Neural progenitor cell (in vitro differentiated cells): ENCODE measurements at regions not wholly inside any gene's neighbourhood (a gene's known extent, or its start where the extent isn't known, plus 50 kb on each side); places are given as distances from the start of the nearest gene placed in this dataset.

Source experiments
- DNase-seq: peaks from one replicate; pipeline ENCODE4 v3.0.0-alpha.2; 2016; ENCODE audit warnings: low spot score
- H2AFZ ChIP-seq: fragments of 200-600 bp; sonication (generic); replicated peaks from 2 replicates; pipeline ENCODE4 v1.6.1; 2016; ENCODE audit warnings: antibody characterized with exemption
- H3F3A ChIP-seq: fragments of 200-600 bp; sonication (generic); 2 replicates; pipeline ENCODE4 v1.6.1; 2016; ENCODE audit warnings: antibody characterized with exemption, low read depth
- H3K27ac ChIP-seq: fragments of 200-600 bp; sonication (generic); 2 replicates; pipeline ENCODE4 v1.5.1; 2016; ENCODE audit warnings: mild to moderate bottlenecking
- H3K27me3 ChIP-seq: fragments of 200-600 bp; sonication (generic); 2 replicates; pipeline ENCODE4 v1.6.1; 2016; ENCODE audit warnings: mild to moderate bottlenecking, moderate library complexity
- H3K36me3 ChIP-seq: fragments of 200-600 bp; sonication (generic); 2 replicates; pipeline ENCODE4 v1.5.1; 2016
- H3K4me1 ChIP-seq: fragments of 200-600 bp; sonication (generic); 2 replicates; pipeline ENCODE4 v1.6.1; 2016; ENCODE audit warnings: mixed run types
- H3K4me2 ChIP-seq: fragments of 200-600 bp; sonication (generic); 2 replicates; pipeline ENCODE4 v1.6.1; 2016
- H3K4me3 ChIP-seq: fragments of 200-600 bp; sonication (generic); 2 replicates; pipeline ENCODE4 v1.5.1; 2016
- H3K79me2 ChIP-seq: fragments of 200-600 bp; sonication (generic); 2 replicates; pipeline ENCODE4 v1.6.1; 2016; ENCODE audit warnings: low read depth
- H3K9ac ChIP-seq: fragments of 200-600 bp; sonication (generic); 2 replicates; pipeline ENCODE4 v1.6.1; 2016
- H3K9me3 ChIP-seq: fragments of 200-600 bp; sonication (generic); 2 replicates; pipeline ENCODE4 v1.5.1; 2016; ENCODE audit warnings: low read depth
- H4K20me1 ChIP-seq: fragments of 200-600 bp; sonication (generic); 2 replicates; pipeline ENCODE4 v1.6.1; 2016; ENCODE audit warnings: low read depth
- H3K27ac Mint-ChIP-seq: 3 replicates; pipeline ENCODE4 v1.8.0; 2021; ENCODE audit warnings: mixed read lengths
- H3K27me3 Mint-ChIP-seq: 2 replicates; pipeline ENCODE4 v1.8.0; 2022; ENCODE audit warnings: low read depth, mild to moderate bottlenecking, inconsistent platforms, moderate library complexity, mixed read lengths; ENCODE audit not compliant: insufficient read depth
- H3K36me3 Mint-ChIP-seq: 3 replicates; pipeline ENCODE4 v1.8.0; 2021; ENCODE audit warnings: mixed read lengths
- H3K4me1 Mint-ChIP-seq: 3 replicates; pipeline ENCODE4 v1.8.0; 2021; ENCODE audit warnings: mixed read lengths
- H3K4me3 Mint-ChIP-seq: 3 replicates; pipeline ENCODE4 v1.8.0; 2021; ENCODE audit warnings: mild to moderate bottlenecking, moderate library complexity, mixed read lengths
- H3K9me3 Mint-ChIP-seq: 3 replicates; pipeline ENCODE4 v1.8.0; 2020; ENCODE audit warnings: mixed read lengths
- CTCF ChIP-seq: fragments of 200-600 bp; sonication (generic); IDR thresholded peaks from 2 replicates; pipeline ENCODE4 v1.5.1; 2017; ENCODE audit warnings: antibody characterized with exemption, mild to moderate bottlenecking
- EZH2 ChIP-seq: fragments of 200-600 bp; sonication (generic); IDR thresholded peaks from 2 replicates; pipeline ENCODE4 v1.6.1; 2017; ENCODE audit warnings: antibody characterized with exemption, mild to moderate bottlenecking, moderate library complexity
- EZH2phosphoT487 ChIP-seq: fragments of 200-600 bp; sonication (generic); IDR thresholded peaks from 2 replicates; pipeline ENCODE4 v1.6.1; 2017; ENCODE audit warnings: antibody characterized with exemption

DNA sequence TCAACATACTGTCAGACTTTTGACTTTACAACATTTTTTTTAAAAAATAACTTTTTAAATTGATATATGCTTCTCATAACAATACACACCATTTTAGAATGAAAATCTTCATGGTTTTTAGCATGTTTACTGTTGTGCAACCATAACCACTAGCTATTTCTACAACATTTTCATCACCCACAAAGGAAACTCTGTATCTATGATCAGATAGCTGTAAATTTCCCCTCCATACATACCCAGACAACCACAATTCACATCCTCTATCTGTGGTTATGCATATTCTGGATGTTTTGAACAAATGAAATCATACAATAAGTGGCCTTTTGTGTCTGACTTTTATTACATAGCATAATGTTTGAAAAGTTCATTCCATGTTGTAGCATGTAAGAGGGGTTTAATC is 1666.0 kb downstream of the EFNB2 start:
- no peaks in the 10 kb centered on the region for H3K4me1 ChIP-seq
- TF ChIP-seq EZH2 (no peak), CTCF (no peak), EZH2phosphoT487 (no peak)
- H3K9me3 Mint-ChIP-seq, result peaks cover 4% of the 10 kb centered on the region
- no peak overlapping the region for H3K4me2 ChIP-seq
- H3K4me1 Mint-ChIP-seq, result no peaks in the 10 kb centered on the region
- DNase-seq, result no peak
- no peaks in the 10 kb centered on the region for H4K20me1 ChIP-seq
- no peak overlapping the region for H3K4me3 ChIP-seq
- no peaks in the 10 kb centered on the region for H3K27me3 ChIP-seq
- H2AFZ ChIP-seq, result no peak overlapping the region
- no peaks in the 10 kb centered on the region for H3K36me3 ChIP-seq
- H3K27ac ChIP-seq, result no peak overlapping the region
- H3K36me3 Mint-ChIP-seq, result no peaks in the 10 kb centered on the region
- no peak overlapping the region for H3K9ac ChIP-seq
- no peaks in the 10 kb centered on the region for H3K79me2 ChIP-seq
- H3K27ac Mint-ChIP-seq, result no peak overlapping the region
- no peaks in the 10 kb centered on the region for H3K9me3 ChIP-seq
- no peak overlapping the region for H3K4me3 Mint-ChIP-seq
- H3F3A ChIP-seq, result no peaks in the 10 kb centered on the region
- H3K27me3 Mint-ChIP-seq, result no peaks in the 10 kb centered on the region

GRCh38 chr13:104868806-104869205 is 1666.7 kb downstream of the EFNB2 start:
- no peaks in the 10 kb centered on the region for H3K9me3 ChIP-seq
- no peaks in the 10 kb centered on the region for H3K36me3 Mint-ChIP-seq
- no peak overlapping the region for H2AFZ ChIP-seq
- no peak for DNase-seq
- H3K9ac ChIP-seq, result no peak overlapping the region
- no peaks in the 10 kb centered on the region for H3K27me3 Mint-ChIP-seq
- H3K4me2 ChIP-seq, result no peak overlapping the region
- no peaks in the 10 kb centered on the region for H3K4me1 Mint-ChIP-seq
- H3K27ac ChIP-seq, result no peak overlapping the region
- H3K9me3 Mint-ChIP-seq, result peaks cover 4% of the 10 kb centered on the region
- no peak overlapping the region for H3K4me3 Mint-ChIP-seq
- H3K36me3 ChIP-seq, result no peaks in the 10 kb centered on the region
- no peaks in the 10 kb centered on the region for H3K79me2 ChIP-seq
- no peaks in the 10 kb centered on the region for H3F3A ChIP-seq
- no peak overlapping the region for H3K27ac Mint-ChIP-seq
- no peaks in the 10 kb centered on the region for H3K27me3 ChIP-seq
- no peak overlapping the region for H3K4me3 ChIP-seq
- no peaks in the 10 kb centered on the region for H3K4me1 ChIP-seq
- H4K20me1 ChIP-seq, result no peaks in the 10 kb centered on the region
- TF ChIP-seq EZH2phosphoT487, result no peak
- no peak for TF ChIP-seq EZH2
- TF ChIP-seq CTCF, result no peak

DNA sequence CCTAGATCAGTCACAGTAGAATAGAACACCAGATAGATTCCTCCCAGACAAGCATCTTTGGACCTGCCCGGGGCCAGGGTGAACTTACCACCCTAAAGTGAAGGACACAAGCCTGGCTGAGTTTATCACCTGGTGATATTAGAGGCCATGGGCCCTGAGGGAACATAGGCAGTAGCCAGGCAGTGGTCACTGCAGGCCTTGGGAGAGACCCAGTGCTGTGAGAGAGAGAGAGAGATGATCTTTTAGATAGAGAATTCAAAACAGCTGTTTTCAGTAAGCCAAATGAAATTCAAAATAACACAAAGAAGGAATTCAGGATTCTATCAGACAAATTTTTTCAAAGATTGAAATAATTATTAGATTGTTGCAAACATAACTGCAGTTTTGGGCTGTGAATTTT is 1679.9 kb downstream of the EFNB2 start:
- no peaks in the 10 kb centered on the region for H3K27me3 Mint-ChIP-seq
- H3K27ac Mint-ChIP-seq, result no peak overlapping the region
- H3K9me3 ChIP-seq, result no peaks in the 10 kb centered on the region
- H2AFZ ChIP-seq, result no peak overlapping the region
- H3K4me1 Mint-ChIP-seq, result no peaks in the 10 kb centered on the region
- H3K4me3 Mint-ChIP-seq, result no peak overlapping the region
- H3K9me3 Mint-ChIP-seq, result no peaks in the 10 kb centered on the region
- no peaks in the 10 kb centered on the region for H3K27me3 ChIP-seq
- no peak overlapping the region for H3K4me3 ChIP-seq
- H3K4me2 ChIP-seq, result no peak overlapping the region
- H3K79me2 ChIP-seq, result no peaks in the 10 kb centered on the region
- no peaks in the 10 kb centered on the region for H3K4me1 ChIP-seq
- TF ChIP-seq EZH2phosphoT487, result no peak
- no peak for TF ChIP-seq CTCF
- TF ChIP-seq EZH2, result no peak
- no peaks in the 10 kb centered on the region for H3K36me3 ChIP-seq
- no peak for DNase-seq
- H3K36me3 Mint-ChIP-seq, result no peaks in the 10 kb centered on the region
- H3F3A ChIP-seq, result no peaks in the 10 kb centered on the region
- no peak overlapping the region for H3K27ac ChIP-seq
- no peak overlapping the region for H3K9ac ChIP-seq
- H4K20me1 ChIP-seq, result no peaks in the 10 kb centered on the region

DNA sequence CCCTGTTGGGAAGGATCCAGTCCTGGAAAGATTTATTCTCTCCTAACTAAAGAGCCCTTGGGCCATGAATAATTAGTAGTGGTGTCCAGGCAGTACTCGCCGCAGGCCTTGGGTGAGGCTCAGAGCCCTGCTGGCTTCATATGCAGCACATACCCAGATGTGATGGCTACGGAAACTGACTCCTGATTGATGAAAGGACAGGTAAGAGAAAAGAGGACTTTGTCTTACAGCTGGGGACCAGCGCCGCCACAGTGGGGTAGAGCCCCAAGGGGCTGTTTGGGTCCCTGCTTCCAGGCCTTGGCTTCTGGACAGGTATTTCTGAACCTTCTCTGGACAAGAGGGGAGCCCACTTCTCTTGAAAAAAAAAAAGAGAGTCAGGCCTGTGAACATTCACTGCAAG is 1680.8 kb downstream of the EFNB2 start:
- Histone ChIP-seq H3K79me2 (no peaks in the 10 kb centered on the region), H2AFZ (no peak overlapping the region), H4K20me1 (no peaks in the 10 kb centered on the region), H3K36me3 (no peaks in the 10 kb centered on the region), H3K27me3 (no peaks in the 10 kb centered on the region), H3F3A (no peaks in the 10 kb centered on the region), H3K4me3 (no peak overlapping the region), H3K4me1 (no peaks in the 10 kb centered on the region), H3K27ac (no peak overlapping the region), H3K9ac (no peak overlapping the region), H3K4me2 (no peak overlapping the region), H3K9me3 (no peaks in the 10 kb centered on the region)
- no peak for TF ChIP-seq EZH2phosphoT487
- no peak for TF ChIP-seq CTCF
- no peak for TF ChIP-seq EZH2
- no peaks in the 10 kb centered on the region for H3K9me3 Mint-ChIP-seq
- no peaks in the 10 kb centered on the region for H3K4me1 Mint-ChIP-seq
- H3K4me3 Mint-ChIP-seq, result no peak overlapping the region
- H3K36me3 Mint-ChIP-seq, result no peaks in the 10 kb centered on the region
- DNase-seq, result no peak
- H3K27me3 Mint-ChIP-seq, result no peaks in the 10 kb centered on the region
- H3K27ac Mint-ChIP-seq, result no peak overlapping the region
